ENCODE measurements at regions not wholly inside any gene's neighbourhood (a gene's known extent, or its start where the extent isn't known, plus 50 kb on each side); places are given as distances from the start of the nearest gene placed in this dataset.

DNA sequence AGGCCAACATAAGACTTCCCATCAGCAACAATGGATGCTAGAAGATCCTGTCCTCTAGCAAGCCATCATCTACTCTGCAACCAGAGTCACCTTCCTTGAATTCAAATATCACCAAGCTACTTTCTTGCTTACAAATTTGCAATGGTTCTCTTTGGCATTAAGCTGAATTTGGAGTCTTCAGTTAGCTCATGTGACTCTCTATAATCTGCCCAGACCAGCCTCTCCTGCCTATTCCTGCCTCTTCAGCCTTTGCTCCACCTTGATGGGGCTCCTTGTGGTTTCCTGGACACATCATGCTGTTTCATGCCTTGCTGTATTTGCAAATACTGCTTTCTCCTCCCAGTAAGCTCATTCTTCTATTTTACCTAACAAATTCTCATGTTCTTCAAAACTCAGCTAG, 82.3 kb downstream of the RASSF10 start:
- Histone ChIP-seq H3K4me1 (ENCODE audit: control insufficient read depth, insufficient read depth, low read length) (0 out of 2 replicates have a peak, but pooled peaks cover 6% of the 10 kb centered on the region), H3K4me3 (ENCODE audit: low read depth, low read length) (no peak overlapping the region), H3K9ac (ENCODE audit: low read depth, low read length) (no peak overlapping the region), H3K36me3 (ENCODE audit: control insufficient read depth, insufficient read depth, low read length) (no peaks in the 10 kb centered on the region), H3K27me3 (ENCODE audit: control insufficient read depth, insufficient read depth, low read length) (no peaks in the 10 kb centered on the region), H3K9me3 (ENCODE audit: control insufficient read depth, insufficient read depth, low read length) (no peaks in the 10 kb centered on the region; the same call in 1 of the 2 replicates), H3K27ac (ENCODE audit: low read depth, low read length) (no peak overlapping the region)

DNA sequence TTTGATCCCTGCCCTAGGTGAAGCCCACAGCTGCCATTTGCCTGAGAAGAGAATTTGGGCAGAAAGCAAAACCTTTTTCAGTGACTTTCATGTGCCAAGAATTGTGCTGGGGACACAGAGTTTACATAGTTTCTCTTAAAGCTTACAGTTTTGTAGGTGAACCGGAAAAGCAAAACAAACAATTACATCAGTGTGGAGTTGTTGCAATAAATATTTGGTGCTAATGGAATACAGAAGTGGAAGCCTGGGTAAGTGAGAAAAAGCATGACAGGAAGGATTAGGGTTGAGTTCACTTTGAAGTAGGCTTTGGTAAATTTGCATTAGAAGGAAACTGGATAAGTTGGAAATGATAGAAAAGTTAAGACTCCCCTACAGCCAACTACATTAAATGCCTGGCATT, 82.7 kb downstream of the RASSF10 start:
- H3K27me3 ChIP-seq (ENCODE audit: control insufficient read depth, insufficient read depth, low read length), result no peaks in the 10 kb centered on the region
- H3K36me3 ChIP-seq (ENCODE audit: control insufficient read depth, insufficient read depth, low read length), result no peaks in the 10 kb centered on the region
- no peak overlapping the region for H3K27ac ChIP-seq (ENCODE audit: low read depth, low read length)
- 0 out of 2 replicates have a peak, but pooled peaks cover 6% of the 10 kb centered on the region for H3K4me1 ChIP-seq (ENCODE audit: control insufficient read depth, insufficient read depth, low read length)
- no peak overlapping the region for H3K9ac ChIP-seq (ENCODE audit: low read depth, low read length)
- H3K9me3 ChIP-seq (ENCODE audit: control insufficient read depth, insufficient read depth, low read length), result no peaks in the 10 kb centered on the region; the same call in 1 of the 2 replicates
- H3K4me3 ChIP-seq (ENCODE audit: low read depth, low read length), result no peak overlapping the region

DNA sequence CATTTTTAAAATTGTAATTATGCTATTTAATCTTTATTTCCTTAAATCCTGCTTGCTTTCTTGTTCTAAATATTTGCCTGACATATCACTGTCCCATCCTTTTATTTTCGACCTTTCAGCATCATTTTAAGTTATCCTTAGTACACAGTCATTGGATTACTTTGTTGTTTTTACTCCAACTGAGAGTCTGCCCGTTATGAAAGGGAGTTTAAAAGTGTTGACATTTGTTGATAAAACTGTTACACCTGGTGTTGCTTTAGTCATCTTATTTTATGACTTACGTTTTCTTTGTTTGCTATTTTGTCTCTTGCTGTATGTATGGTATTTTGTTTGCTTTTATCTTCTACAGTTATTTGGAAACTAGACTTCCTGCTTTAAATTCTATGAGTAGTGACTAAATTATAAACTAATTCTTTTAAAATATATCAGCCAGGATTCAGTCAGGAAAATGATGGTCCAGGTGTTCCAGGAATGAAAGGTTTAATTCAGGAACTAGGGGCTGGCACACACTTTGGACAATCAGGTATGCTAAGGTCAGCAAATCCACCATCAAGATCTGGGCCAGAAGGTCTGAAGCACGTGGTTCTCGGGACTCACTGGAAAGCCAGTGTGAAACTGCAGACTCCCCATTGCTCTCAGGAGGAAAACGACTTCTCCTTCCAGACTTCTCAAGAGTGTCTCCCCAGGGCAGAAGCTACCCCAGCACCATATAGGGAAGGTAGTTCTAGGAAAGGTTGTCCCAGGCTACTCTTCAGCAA, 86.0 kb downstream of the RASSF10 start:
- Histone ChIP-seq H3K4me1 (ENCODE audit: control insufficient read depth, insufficient read depth, low read length) (0 out of 2 replicates have a peak, but pooled peaks cover 6% of the 10 kb centered on the region), H3K4me3 (ENCODE audit: low read depth, low read length) (no peak overlapping the region), H3K27me3 (ENCODE audit: control insufficient read depth, insufficient read depth, low read length) (no peaks in the 10 kb centered on the region), H3K27ac (ENCODE audit: low read depth, low read length) (no peak overlapping the region), H3K9me3 (ENCODE audit: control insufficient read depth, insufficient read depth, low read length) (no peaks in the 10 kb centered on the region; the same call in 1 of the 2 replicates), H3K36me3 (ENCODE audit: control insufficient read depth, insufficient read depth, low read length) (no peaks in the 10 kb centered on the region), H3K9ac (ENCODE audit: low read depth, low read length) (no peak overlapping the region)

DNA sequence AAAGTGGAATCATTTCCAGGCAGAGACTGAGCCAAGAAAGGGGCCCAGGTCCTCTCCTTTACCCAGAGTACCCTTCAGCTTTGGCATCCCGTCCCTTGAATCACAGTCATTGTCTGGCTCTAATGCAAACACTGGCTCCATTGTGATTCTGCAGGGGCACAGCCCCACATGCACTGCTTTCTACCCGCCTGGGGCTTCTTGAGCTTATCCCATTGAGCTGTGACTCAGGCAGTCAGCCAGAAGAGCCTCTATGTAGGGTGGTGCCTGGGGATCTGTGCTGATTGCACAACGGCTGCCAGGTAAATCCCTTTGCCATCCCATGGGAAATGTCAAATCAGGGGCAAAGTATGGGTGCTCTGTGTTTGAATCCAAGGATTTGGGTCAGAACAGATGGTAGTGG, 88.9 kb downstream of the RASSF10 start:
- Histone ChIP-seq H3K4me3 (ENCODE audit: low read depth, low read length) (no peak overlapping the region), H3K4me1 (ENCODE audit: control insufficient read depth, insufficient read depth, low read length) (peaks cover 16% of the 10 kb centered on the region), H3K36me3 (ENCODE audit: control insufficient read depth, insufficient read depth, low read length) (no peaks in the 10 kb centered on the region), H3K27me3 (ENCODE audit: control insufficient read depth, insufficient read depth, low read length) (no peaks in the 10 kb centered on the region), H3K9me3 (ENCODE audit: control insufficient read depth, insufficient read depth, low read length) (no peaks in the 10 kb centered on the region), H3K27ac (ENCODE audit: low read depth, low read length) (no peak overlapping the region), H3K9ac (ENCODE audit: low read depth, low read length) (no peak overlapping the region)

DNA sequence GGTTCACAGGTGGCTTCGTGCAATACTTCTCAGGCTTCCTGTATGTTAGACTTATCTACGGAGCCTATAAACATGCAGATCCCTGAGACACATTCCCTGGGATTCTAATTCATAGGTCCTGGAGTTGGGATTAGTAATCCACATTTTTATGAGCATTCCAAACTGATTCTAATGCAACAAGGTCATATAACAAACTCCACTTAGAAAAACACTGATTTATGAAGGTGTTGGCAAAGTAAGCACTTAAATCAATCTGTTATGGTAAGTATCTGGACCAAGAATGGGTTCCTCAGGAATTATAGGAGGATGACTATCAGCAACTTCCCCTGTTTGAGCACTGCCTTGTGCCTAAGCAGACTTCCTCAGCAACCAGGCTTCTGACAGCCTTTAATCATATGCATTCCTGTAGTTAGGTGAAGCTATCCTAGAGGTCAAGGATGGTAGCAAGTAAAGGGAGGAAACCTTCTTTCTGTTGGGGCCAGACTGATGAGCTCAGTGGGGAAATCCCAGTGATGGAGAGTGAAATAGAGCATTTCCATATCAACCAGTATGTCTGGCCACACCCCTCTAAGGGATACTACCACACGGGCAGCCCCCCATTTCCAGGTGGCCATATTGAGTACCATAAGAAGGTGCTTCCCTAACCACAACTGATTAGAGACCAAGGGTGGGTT, 89.6 kb downstream of the RASSF10 start:
- H3K9me3 ChIP-seq (ENCODE audit: control insufficient read depth, insufficient read depth, low read length), result no peaks in the 10 kb centered on the region
- no peaks in the 10 kb centered on the region for H3K36me3 ChIP-seq (ENCODE audit: control insufficient read depth, insufficient read depth, low read length)
- H3K27me3 ChIP-seq (ENCODE audit: control insufficient read depth, insufficient read depth, low read length), result no peaks in the 10 kb centered on the region
- peaks cover 19% of the 10 kb centered on the region for H3K4me1 ChIP-seq (ENCODE audit: control insufficient read depth, insufficient read depth, low read length)
- no peak overlapping the region for H3K4me3 ChIP-seq (ENCODE audit: low read depth, low read length)
- no peak overlapping the region for H3K9ac ChIP-seq (ENCODE audit: low read depth, low read length)
- H3K27ac ChIP-seq (ENCODE audit: low read depth, low read length), result no peak overlapping the region

DNA sequence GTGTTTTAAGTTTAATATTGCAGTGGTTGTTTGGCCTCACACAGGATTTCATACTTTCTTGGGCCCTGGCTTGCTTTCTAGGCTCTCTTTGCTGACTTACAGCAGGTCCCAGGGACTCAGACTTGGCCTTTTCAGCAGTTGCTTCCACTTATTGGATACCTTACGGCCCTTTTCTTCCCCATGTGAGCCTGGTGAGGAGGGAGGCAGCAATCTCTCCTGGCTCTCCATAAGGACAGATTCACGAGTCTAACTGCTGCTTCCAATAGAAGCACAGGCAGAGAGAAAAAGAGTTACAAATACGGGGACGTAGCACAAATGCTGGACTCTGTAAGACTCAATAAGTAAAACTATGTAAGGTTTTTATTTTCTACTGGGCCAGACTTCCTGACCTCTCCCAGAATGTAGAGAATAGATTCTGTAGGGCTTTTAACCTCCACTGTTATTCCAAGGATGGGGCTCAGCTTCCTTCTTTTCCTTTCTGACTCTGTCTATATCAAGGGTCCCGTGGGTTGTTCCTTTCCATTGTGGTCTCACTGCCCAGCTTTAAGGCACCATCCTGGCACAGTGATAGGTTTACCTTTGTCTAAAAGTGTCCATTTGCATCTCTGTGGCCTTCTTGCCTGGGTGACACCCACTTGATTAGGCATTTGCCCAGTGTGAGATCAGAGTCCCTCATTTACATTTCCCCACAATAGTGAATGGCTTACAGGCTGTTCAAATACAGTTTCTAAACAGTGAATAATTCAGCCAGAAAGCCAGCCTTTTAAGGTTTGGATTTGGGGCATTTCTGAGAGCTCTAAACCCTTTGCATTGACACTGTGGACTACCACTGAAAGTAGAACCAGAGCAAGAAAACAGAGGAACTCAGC, 92.8 kb downstream of the RASSF10 start:
- no peaks in the 10 kb centered on the region for H3K36me3 ChIP-seq (ENCODE audit: control insufficient read depth, insufficient read depth, low read length)
- no peak overlapping the region for H3K9ac ChIP-seq (ENCODE audit: low read depth, low read length)
- peaks cover 19% of the 10 kb centered on the region for H3K4me1 ChIP-seq (ENCODE audit: control insufficient read depth, insufficient read depth, low read length)
- H3K27ac ChIP-seq (ENCODE audit: low read depth, low read length), result peak overlapping the region; percentile 79
- no peaks in the 10 kb centered on the region for H3K27me3 ChIP-seq (ENCODE audit: control insufficient read depth, insufficient read depth, low read length)
- no peaks in the 10 kb centered on the region for H3K9me3 ChIP-seq (ENCODE audit: control insufficient read depth, insufficient read depth, low read length)
- no peak overlapping the region for H3K4me3 ChIP-seq (ENCODE audit: low read depth, low read length)

DNA sequence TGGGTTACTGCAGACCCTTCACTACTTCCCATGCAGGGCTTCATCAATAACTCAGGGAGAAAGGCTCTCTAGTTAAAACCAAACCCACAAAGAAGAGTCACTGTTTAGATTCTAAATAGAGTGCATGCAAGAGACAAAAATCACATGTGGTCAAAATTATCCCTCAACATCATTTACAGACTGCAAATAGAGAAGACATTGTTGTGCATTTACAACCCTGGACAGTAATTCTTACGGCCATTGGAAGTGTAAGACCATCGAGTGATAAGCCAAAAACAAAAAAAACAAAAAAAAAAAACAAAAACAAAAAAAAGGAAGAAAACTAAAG, 93.4 kb downstream of the RASSF10 start:
- no peaks in the 10 kb centered on the region for H3K36me3 ChIP-seq (ENCODE audit: control insufficient read depth, insufficient read depth, low read length)
- no peak overlapping the region for H3K9ac ChIP-seq (ENCODE audit: low read depth, low read length)
- no peak overlapping the region for H3K4me3 ChIP-seq (ENCODE audit: low read depth, low read length)
- peak overlapping the region; percentile 79 for H3K27ac ChIP-seq (ENCODE audit: low read depth, low read length)
- no peaks in the 10 kb centered on the region for H3K9me3 ChIP-seq (ENCODE audit: control insufficient read depth, insufficient read depth, low read length)
- peaks cover 19% of the 10 kb centered on the region for H3K4me1 ChIP-seq (ENCODE audit: control insufficient read depth, insufficient read depth, low read length)
- no peaks in the 10 kb centered on the region for H3K27me3 ChIP-seq (ENCODE audit: control insufficient read depth, insufficient read depth, low read length)

DNA sequence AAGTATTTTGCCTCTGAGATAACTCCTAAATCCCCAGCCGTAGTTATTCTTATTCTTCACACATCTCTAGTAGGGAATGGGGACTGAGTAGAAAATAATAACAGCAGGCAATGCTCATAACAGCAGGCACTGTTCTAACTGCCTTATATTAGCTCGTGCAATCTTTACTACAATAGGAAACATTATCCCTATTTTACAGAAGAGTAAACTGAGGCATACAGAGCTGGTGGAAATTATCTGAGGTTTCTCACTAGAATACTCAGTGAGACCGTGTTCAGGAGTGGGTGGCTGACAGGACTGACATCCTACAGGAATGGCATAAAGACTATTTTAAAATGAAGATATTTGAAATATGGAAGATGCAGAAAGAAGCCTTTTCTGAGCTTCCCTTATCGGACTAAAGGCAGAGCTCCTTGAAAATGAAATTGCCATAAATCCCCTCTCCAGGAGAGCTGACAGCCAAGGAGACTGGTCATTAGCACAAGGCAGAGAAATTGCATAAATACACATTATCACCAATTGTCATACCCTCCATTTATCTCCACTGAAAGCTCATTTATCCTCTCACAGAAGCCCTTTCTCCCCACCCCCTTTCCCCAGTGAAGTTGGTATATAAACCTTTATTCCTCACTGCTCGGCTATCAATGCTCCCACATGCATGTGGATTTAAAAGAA, 93.9 kb downstream of the RASSF10 start:
- H3K27ac ChIP-seq (ENCODE audit: low read depth, low read length), result peak overlapping the region; percentile 79
- no peaks in the 10 kb centered on the region for H3K36me3 ChIP-seq (ENCODE audit: control insufficient read depth, insufficient read depth, low read length)
- H3K4me3 ChIP-seq (ENCODE audit: low read depth, low read length), result no peak overlapping the region
- H3K9ac ChIP-seq (ENCODE audit: low read depth, low read length), result no peak overlapping the region
- H3K27me3 ChIP-seq (ENCODE audit: control insufficient read depth, insufficient read depth, low read length), result no peaks in the 10 kb centered on the region
- no peaks in the 10 kb centered on the region for H3K9me3 ChIP-seq (ENCODE audit: control insufficient read depth, insufficient read depth, low read length)
- H3K4me1 ChIP-seq (ENCODE audit: control insufficient read depth, insufficient read depth, low read length), result peaks cover 19% of the 10 kb centered on the region

DNA sequence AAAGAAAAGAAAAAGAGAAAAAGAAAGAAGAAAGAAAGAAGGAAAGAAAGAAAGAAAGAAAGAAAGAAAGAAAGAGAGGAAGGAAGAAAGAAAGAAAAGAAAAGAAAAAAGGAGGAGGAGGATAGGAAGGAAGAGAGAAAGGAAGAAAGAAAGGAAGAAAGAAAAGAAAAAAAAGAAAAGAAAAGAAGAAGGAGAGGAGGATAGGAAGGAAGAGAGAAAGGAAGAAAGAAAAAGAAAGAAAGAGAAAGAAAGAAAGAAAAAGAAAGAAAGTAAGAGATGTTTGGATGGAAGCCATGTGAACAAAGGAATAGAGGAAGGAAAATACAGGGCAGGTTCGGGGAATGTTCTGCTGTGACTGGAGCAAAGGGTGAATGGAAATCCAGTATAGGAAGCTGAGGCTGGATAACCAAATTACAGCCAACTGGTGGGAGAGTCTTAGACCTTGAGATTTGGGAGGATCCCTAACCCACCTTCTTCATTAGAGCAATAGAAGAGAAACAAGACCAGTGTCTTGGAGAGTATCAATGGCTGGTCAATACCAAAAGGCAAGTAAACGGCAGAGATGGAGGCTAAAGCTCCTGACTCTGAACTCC, 94.9 kb downstream of the RASSF10 start:
- H3K36me3 ChIP-seq (ENCODE audit: control insufficient read depth, insufficient read depth, low read length), result no peaks in the 10 kb centered on the region
- H3K27ac ChIP-seq (ENCODE audit: low read depth, low read length), result no peak overlapping the region
- H3K27me3 ChIP-seq (ENCODE audit: control insufficient read depth, insufficient read depth, low read length), result no peaks in the 10 kb centered on the region
- H3K9ac ChIP-seq (ENCODE audit: low read depth, low read length), result no peak overlapping the region
- H3K4me3 ChIP-seq (ENCODE audit: low read depth, low read length), result no peak overlapping the region
- H3K4me1 ChIP-seq (ENCODE audit: control insufficient read depth, insufficient read depth, low read length), result peaks cover 19% of the 10 kb centered on the region
- H3K9me3 ChIP-seq (ENCODE audit: control insufficient read depth, insufficient read depth, low read length), result no peaks in the 10 kb centered on the region

DNA sequence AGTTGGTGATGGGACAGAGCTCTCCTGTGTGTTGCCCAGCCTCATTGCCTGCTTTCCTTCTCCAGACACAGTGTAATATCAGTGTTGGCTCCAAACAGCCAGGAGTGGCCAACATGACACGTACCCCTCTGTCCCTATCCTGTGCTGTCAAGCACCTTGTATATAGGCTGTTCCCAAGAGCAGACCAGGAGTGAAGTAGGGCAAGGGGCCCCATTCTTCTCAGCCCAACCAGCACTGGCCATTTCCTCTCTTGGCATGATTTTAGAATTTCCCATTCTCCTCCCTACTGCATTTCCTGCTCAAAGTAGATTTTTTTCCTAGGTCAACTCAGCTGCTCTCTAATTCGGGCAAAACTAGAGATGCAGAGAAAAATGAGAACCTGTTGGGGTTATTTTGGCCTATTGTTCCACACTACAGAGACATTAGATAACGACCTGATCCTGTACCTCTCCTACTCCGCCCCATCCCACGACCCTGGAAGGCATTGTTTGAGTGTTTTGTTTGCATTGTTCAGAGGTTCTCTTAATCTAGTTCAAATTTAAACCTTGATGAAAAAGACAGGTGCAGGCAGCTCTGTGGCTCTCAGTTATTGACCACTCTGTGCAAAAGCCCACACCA, 95.6 kb downstream of the RASSF10 start:
- Histone ChIP-seq H3K4me3 (ENCODE audit: low read depth, low read length) (no peak overlapping the region), H3K27ac (ENCODE audit: low read depth, low read length) (no peak overlapping the region), H3K9ac (ENCODE audit: low read depth, low read length) (no peak overlapping the region), H3K27me3 (ENCODE audit: control insufficient read depth, insufficient read depth, low read length) (no peaks in the 10 kb centered on the region), H3K4me1 (ENCODE audit: control insufficient read depth, insufficient read depth, low read length) (peaks cover 19% of the 10 kb centered on the region), H3K9me3 (ENCODE audit: control insufficient read depth, insufficient read depth, low read length) (no peaks in the 10 kb centered on the region), H3K36me3 (ENCODE audit: control insufficient read depth, insufficient read depth, low read length) (no peaks in the 10 kb centered on the region)
